Erythroblast (primary cell): ENCODE measurements at regions not wholly inside any gene's neighbourhood (a gene's known extent, or its start where the extent isn't known, plus 50 kb on each side); places are given as distances from the start of the nearest gene placed in this dataset.

Source experiments
- GATA1 ChIP-seq: IDR thresholded peaks from 2 replicates; pipeline ENCODE4 v1.6.1; 2011; ENCODE audit warnings: low read depth, mild to moderate bottlenecking, control low read depth, low read length, moderate library complexity
- POLR2A ChIP-seq: IDR thresholded peaks from 2 replicates; pipeline ENCODE4 v1.6.1; 2011; ENCODE audit warnings: mild to moderate bottlenecking, low read length

- TF ChIP-seq POLR2A (no peak), GATA1 (no peak)
These were observed 568.0 kb downstream of the PDHA2 start for GRCh38 chr4:96407738-96408463.
